ENCODE measurements at regions not wholly inside any gene's neighbourhood (a gene's known extent, or its start where the extent isn't known, plus 50 kb on each side); places are given as distances from the start of the nearest gene placed in this dataset.

- no peak for DNase-seq
Measured at GRCh38 chr4:96703265-96703664, 863.4 kb downstream of the PDHA2 start.

GRCh38 chr4:96708766-96709165, 868.9 kb downstream of the PDHA2 start:
- no peak for DNase-seq

DNA sequence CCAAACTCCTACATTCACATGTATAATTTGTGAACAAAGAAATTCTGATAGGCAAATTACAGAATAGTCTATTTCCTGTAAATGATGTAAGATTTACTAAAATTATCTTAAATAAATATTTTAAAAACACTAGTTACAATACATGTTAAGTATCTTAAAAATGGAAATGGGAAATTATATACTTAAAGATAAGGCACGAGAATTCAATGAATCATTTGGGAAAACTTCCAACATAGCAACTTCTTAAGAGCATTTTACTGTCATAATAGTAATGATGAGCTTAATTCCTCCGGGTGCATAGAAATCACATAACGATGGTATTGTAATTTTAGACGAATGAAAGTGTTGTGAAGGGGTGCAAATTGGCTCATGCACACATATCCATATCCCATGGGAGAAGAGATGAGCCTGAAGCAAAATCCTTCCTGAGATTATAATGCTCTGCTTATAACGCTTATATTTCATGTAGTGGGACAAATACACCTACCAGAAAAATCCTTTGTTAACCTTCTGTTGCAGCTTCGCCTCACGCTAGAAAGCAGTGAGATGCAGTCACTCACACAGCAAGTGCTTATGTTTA, 873.5 kb downstream of the PDHA2 start:
- peak; percentile 4 for DNase-seq

DNA sequence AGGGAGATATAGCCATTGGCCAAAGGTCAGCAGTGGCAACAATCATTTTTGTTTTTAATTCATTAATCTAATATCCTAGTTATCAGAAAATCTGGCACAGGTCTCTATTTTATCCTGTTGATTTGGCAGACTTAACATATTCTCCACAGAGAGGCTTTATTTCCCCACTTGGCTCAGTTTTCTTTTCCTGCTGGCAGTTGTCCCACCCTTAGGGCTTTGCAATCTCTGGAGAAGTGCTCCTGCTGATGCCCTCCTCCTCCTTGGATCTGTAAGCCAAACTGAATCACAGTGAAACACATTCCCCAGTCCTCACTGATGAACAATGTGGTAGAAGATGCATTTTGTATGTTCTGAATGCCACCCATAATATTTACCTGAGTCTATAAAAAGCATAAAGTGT, 889.7 kb downstream of the PDHA2 start:
- no peak for DNase-seq

- no peak for DNase-seq
Measured at GRCh38 chr4:96730432-96730831, 890.5 kb downstream of the PDHA2 start.

- peak; percentile 49 for DNase-seq
Measured at GRCh38 chr4:96736352-96736889, 896.5 kb downstream of the PDHA2 start.

DNA sequence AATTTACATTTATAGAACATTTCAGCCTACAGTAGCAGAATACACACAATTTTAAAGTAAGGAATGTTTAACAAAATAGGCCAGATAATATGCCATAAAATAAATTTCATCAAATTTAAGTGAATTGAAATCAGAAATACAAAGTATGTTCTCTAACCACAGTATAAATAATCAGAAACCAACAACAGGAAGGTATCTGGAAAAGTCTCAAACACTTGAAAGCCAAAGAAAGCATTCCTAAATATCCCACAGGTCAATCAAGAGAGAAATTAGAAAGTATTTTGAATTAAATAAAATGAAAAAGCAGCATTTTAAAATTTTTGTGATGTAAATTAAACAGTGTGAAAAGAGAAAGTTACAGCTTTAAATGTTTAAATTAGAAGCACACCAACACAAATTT, 899.2 kb downstream of the PDHA2 start:
- DNase-seq: no peak

DNA sequence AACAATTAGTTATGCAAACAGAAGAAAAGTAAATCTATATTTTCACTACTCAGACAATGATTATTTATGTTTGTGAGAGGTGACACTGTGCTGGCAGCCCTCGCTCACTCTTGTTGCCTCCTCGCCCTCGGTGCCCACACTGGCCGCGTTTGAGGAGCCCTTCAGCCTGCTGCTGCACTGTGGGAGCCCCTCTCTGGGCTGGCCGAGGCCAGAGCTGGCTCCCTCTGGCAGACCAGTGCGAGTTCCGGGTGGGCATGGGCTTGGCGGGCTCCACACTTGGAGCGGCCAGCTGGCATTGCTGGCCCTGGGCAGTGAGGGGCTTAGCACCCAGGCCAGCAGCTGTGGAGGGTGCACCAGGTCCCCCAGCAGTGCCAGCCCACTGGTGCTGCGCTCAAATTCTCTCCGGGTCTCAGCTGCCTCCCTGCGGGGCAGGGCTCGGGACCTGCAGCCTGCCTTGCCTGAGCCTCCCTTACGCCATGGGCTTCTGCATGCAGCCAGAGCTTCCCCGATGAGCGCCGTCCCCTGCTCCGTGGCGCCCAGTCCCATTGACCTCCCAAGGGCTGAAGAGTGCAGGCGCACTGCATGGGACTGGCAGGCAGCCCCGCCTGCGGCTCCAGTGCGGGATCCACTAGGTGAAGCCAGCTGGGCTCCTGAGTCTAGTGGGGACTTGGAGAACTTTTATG, 902.6 kb downstream of the PDHA2 start:
- DNase-seq: no peak

DNA sequence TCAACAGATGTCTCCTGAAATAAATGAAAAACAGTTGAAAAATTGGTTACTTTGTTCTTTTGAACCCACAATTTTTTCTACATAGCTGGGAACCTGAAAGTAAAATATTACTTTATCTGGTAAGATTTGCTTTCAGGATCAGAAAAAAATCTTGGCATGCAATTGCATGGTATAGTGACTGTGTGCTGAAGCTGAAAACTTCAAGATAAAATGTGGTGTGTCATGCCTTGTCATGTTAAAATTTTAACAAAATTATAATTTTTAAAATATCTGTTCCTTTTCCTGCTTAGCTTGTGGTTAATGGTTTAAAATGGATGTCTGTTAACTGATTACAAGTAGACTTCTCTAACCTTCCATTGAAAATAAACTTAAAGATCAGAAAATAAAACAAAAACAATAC, 904.8 kb downstream of the PDHA2 start:
- no peak for DNase-seq

GRCh38 chr4:96753216-96753615, 913.3 kb downstream of the PDHA2 start:
- DNase-seq: no peak

DNA sequence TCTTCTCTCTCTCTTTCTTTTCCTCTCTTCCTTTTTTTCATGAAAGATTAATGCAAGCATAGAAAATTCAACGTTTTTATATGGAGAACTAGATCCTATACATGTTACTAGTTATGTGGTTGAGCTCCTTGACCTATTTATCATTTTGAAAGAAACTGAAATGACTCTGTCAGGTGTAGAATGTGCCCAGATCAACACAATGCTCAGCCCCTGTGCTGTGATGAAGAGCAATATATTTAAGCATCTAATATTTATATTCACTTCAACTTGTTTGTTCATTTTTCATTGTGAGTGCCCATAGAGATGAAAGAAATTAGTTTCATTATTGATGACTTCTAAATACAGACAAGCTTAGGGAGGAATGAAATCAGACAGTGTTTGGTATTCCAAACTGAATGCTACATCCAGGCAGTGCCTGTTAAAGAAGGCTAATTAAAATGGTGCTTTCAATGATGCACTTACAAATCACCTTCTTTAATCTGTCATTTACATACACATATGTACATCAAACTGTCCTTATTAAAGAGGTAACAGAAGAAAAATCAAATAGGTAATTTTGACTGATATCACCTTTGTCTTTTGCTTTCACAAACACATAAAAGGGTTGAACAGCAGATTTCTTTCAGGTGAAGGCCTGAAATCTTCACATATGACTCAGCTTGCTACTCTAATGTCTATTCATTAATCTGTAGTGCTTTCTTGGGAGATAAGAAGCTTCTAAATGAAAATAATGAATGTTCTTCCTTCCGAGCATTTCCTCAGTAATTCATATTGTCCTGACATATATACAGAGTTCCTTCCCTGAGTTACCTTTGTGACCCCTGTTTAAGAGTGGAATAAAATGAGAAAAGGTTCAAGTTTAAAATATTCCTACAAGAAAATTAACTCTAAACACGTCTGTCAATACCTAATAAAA, 915.9 kb downstream of the PDHA2 start:
- DNase-seq: no peak

GRCh38 chr4:96756584-96756983, 916.7 kb downstream of the PDHA2 start:
- no peak for DNase-seq

- DNase-seq: no peak
Measured at GRCh38 chr4:96763546-96763945, 923.7 kb downstream of the PDHA2 start.

DNA sequence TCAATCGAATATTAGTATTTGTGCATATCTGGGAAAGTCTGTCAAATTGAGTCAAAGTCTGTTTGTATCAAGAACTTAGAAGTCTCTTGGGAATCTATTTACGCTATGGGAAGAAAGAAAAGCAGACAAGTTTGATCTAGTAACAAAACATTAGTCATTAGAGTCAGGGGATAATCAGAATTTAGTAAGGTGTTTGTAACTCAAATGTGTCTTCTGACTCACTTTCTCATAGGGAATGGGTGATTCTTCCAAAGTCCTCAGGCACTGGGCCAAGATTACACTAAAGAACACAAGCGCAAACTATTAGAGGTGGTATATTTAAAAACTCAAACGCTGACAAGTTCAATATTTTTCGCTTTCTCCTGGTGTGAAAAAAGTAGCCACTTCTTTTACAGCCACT, 926.5 kb downstream of the PDHA2 start:
- DNase-seq: no peak

- DNase-seq: peak; percentile 1
Measured at GRCh38 chr4:96767815-96768480, 928.1 kb downstream of the PDHA2 start.

DNA sequence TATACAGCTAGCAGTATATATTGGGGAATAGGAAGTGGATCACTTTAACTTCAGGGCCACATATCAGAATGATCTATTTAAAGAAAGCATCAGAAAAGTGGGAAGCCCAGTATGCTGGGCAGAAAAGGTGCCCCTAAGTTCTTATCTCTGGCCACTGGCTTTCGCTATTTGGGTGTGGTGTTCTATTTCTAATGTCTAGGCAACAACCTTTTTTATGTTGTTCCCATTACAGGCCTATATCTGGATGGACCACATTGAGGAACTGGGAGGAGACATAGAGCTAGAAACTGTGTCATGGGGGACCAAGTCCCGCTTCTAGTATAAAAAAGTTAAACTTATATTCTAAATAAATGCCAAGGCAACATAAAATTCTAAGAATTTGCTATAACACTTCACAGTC, 935.6 kb downstream of the PDHA2 start:
- DNase-seq: no peak

- DNase-seq: no peak
Measured at GRCh38 chr4:96776920-96777527, 937.1 kb downstream of the PDHA2 start.

DNA sequence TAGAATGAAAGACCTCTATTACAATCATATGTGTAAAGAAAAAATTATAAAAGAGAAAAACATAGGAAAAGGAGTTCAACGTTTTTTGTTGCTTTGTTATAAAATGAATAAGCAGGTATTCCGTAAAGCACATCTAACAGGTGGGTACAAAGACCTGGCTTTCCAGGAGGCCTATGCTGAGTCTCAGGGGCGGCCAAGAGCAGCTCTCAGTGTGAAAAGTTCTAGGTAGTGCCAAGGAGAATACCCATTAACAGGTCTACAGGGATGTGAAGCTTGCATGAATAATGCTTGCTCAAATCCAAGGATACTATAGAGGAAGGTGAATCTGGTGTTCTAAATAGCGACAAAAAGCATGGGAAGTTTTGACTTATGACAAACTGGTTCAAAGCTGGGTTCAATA, 944.4 kb downstream of the PDHA2 start:
- no peak for DNase-seq

- DNase-seq: no peak
Measured at GRCh38 chr4:96786306-96786705, 946.4 kb downstream of the PDHA2 start.

DNA sequence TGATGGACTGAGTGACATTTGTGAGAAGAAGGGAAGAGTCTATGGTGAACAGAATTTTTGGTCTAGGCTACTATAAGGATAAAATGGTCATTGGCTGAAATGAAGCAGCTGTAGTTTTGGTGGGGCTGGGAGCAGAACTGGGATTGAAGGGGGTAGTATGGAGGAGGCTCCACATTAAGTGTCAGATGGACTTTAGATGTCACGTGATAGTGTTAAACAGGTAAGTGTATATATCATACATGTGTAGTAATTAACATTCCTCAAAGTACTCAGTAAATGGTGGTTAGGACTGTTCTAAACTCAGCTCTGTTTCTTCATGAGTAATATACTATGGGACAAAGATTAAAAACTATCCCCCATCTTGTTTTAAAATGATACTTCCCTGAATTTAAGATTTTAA, 947.9 kb downstream of the PDHA2 start:
- no peak for DNase-seq

- DNase-seq: no peak
Measured at GRCh38 chr4:96809563-96809962, 969.7 kb downstream of the PDHA2 start.

GRCh38 chr4:96827086-96827485, 987.2 kb downstream of the PDHA2 start:
- DNase-seq: peak; percentile 1
